Smooth muscle cell (in vitro differentiated cells): ENCODE measurements at regions not wholly inside any gene's neighbourhood (a gene's known extent, or its start where the extent isn't known, plus 50 kb on each side); places are given as distances from the start of the nearest gene placed in this dataset.

ENCODE experiments used
- DNase-seq: peaks from one replicate; lab custom pipeline; 2025; ENCODE audit not compliant: unreplicated experiment; lab: John Stamatoyannopoulos, UW
- H2AFZ ChIP-seq: fragments of 200-600 bp; sonication (generic); 2 replicates; pipeline ENCODE4 v1.6.0; 2016; ENCODE audit warnings: antibody characterized with exemption, low read depth, mild to moderate bottlenecking
- H3F3A ChIP-seq: fragments of 200-600 bp; sonication (generic); 2 replicates; pipeline ENCODE4 v1.6.0; 2017; ENCODE audit warnings: antibody characterized with exemption, low read depth
- H3K27ac ChIP-seq: fragments of 200-600 bp; sonication (generic); 2 replicates; pipeline ENCODE4 v1.5.1; 2016; ENCODE audit warnings: low read depth, mild to moderate bottlenecking
- H3K27me3 ChIP-seq: fragments of 200-600 bp; sonication (generic); 2 replicates; pipeline ENCODE4 v1.6.1; 2016; ENCODE audit warnings: low read depth, mild to moderate bottlenecking
- H3K36me3 ChIP-seq: fragments of 200-600 bp; sonication (generic); 2 replicates; pipeline ENCODE4 v1.5.1; 2016; ENCODE audit warnings: low read depth
- H3K4me1 ChIP-seq: fragments of 200-600 bp; sonication (generic); 2 replicates; pipeline ENCODE4 v1.5.1; 2016; ENCODE audit warnings: low read depth
- H3K4me2 ChIP-seq: fragments of 200-600 bp; sonication (generic); 2 replicates; pipeline ENCODE4 v1.6.0; 2016; ENCODE audit warnings: mild to moderate bottlenecking
- H3K4me3 ChIP-seq: fragments of 200-600 bp; sonication (generic); 2 replicates; pipeline ENCODE4 v1.5.1; 2016; ENCODE audit warnings: mild to moderate bottlenecking
- H3K79me2 ChIP-seq: fragments of 200-600 bp; sonication (generic); 2 replicates; pipeline ENCODE4 v1.6.0; 2016; ENCODE audit warnings: low read depth, mild to moderate bottlenecking
- H3K9ac ChIP-seq: fragments of 200-600 bp; sonication (generic); 2 replicates; pipeline ENCODE4 v1.6.0; 2016; ENCODE audit warnings: low read depth
- H3K9me3 ChIP-seq: fragments of 200-600 bp; sonication (generic); replicated peaks from 2 replicates; pipeline ENCODE4 v1.5.1; 2016; ENCODE audit warnings: low read depth
- H4K20me1 ChIP-seq: fragments of 200-600 bp; sonication (generic); 2 replicates; pipeline ENCODE4 v1.6.0; 2016; ENCODE audit warnings: low read depth
- WGBS: methylation state at CpG from one replicate; pipeline ENCODE4 v1.1.7; 2016; ENCODE audit warnings: low lambda C conversion rate; 5-methylcytosine and 5-hydroxymethylcytosine counted together
- TF ChIP-seq, protein P1 (sequence below): fragments of 200-600 bp; sonication (generic); IDR thresholded peaks from 2 replicates; pipeline ENCODE4 v1.5.1; 2017; ENCODE audit warnings: borderline replicate concordance, mild to moderate bottlenecking, antibody characterized with exemption; ENCODE audit not compliant: insufficient read depth, poor library complexity, severe bottlenecking

GRCh38 chr6:43886717-43887339 is 116.8 kb downstream of the VEGFA start:
- Histone ChIP-seq H4K20me1 (no peaks in the 10 kb centered on the region), H3K27ac (no peak overlapping the region), H3K4me1 (peaks cover 3% of the 10 kb centered on the region), H3F3A (no peaks in the 10 kb centered on the region), H3K9me3 (no peaks in the 10 kb centered on the region), H3K27me3 (peaks cover 10% of the 10 kb centered on the region), H3K4me3 (no peak overlapping the region), H3K4me2 (no peak overlapping the region), H3K79me2 (no peaks in the 10 kb centered on the region), H2AFZ (no peak overlapping the region), H3K9ac (no peak overlapping the region), H3K36me3 (no peaks in the 10 kb centered on the region)
- DNase-seq, result no peak
- TF ChIP-seq, protein P1, sequence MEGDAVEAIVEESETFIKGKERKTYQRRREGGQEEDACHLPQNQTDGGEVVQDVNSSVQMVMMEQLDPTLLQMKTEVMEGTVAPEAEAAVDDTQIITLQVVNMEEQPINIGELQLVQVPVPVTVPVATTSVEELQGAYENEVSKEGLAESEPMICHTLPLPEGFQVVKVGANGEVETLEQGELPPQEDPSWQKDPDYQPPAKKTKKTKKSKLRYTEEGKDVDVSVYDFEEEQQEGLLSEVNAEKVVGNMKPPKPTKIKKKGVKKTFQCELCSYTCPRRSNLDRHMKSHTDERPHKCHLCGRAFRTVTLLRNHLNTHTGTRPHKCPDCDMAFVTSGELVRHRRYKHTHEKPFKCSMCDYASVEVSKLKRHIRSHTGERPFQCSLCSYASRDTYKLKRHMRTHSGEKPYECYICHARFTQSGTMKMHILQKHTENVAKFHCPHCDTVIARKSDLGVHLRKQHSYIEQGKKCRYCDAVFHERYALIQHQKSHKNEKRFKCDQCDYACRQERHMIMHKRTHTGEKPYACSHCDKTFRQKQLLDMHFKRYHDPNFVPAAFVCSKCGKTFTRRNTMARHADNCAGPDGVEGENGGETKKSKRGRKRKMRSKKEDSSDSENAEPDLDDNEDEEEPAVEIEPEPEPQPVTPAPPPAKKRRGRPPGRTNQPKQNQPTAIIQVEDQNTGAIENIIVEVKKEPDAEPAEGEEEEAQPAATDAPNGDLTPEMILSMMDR, result no peak
- 93% methylated on average over 7 of the region's 7 CpGs for WGBS

DNA sequence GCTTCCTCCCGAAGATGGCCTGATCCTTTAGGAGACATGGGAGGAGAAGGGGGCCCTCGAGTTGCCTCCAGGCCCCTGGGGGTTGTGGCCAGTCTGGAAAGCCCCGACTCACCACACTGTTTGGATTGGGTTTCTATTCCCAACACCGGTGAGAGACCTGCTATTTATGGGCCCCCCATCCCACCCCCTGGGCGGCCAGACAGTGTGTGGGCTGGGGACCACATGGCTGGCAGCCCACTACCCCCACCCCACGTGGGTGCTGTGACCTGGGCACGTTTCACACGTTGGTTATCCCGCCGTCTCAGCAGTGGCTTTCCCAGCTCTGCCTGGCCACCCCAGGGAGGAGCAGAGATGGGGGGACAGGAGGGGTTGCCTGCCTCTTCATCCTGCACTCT is 116.1 kb downstream of the VEGFA start:
- H3K9me3 ChIP-seq, result no peaks in the 10 kb centered on the region

GRCh38 chr6:43885399-43886066 is 115.5 kb downstream of the VEGFA start:
- Histone ChIP-seq H3F3A (no peaks in the 10 kb centered on the region), H3K4me1 (no peaks in the 10 kb centered on the region), H3K79me2 (no peaks in the 10 kb centered on the region), H4K20me1 (no peaks in the 10 kb centered on the region), H3K36me3 (no peaks in the 10 kb centered on the region), H2AFZ (no peak overlapping the region), H3K27me3 (peaks cover under 1% of the 10 kb centered on the region), H3K4me3 (no peak overlapping the region), H3K27ac (no peak overlapping the region), H3K9me3 (no peaks in the 10 kb centered on the region), H3K9ac (no peak overlapping the region), H3K4me2 (no peak overlapping the region)
- no peak for DNase-seq
- 88% methylated on average over 6 of the region's 6 CpGs for WGBS
- TF ChIP-seq, protein P1, result no peak

More for the DNA sequence above, 116.1 kb downstream of the VEGFA start:
- TF ChIP-seq, protein P1, result no peak
- DNase-seq, result no peak
- Histone ChIP-seq H3K79me2 (no peaks in the 10 kb centered on the region), H3K36me3 (no peaks in the 10 kb centered on the region), H3K4me3 (no peak overlapping the region), H3F3A (no peaks in the 10 kb centered on the region), H4K20me1 (no peaks in the 10 kb centered on the region), H3K27ac (no peak overlapping the region), H2AFZ (no peak overlapping the region), H3K9ac (no peak overlapping the region), H3K4me1 (no peaks in the 10 kb centered on the region), H3K4me2 (no peak overlapping the region), H3K27me3 (peaks cover 5% of the 10 kb centered on the region)
- WGBS, result 57% methylated on average over 10 of the region's 10 CpGs

DNA sequence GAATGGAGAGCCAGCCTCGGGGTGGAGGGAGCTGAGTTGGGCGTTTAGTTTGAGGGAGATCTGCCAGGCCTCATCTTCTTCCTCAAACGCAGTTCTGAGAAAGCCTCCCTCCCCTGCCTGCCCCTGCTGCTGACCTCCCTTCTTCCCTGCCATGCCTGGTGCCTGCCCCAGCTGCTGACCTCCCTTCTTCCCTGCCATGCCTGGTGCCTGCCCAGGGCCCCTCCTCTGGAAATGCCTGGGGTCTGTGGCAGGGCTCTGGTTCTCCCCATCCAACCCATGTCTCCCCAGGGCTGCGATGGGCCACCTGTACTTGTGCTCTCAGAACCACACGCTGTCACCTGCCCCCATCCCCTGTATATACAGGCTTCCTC is 114.6 kb downstream of the VEGFA start:
- WGBS, result 88% methylated on average over 5 of the region's 5 CpGs
- H3K27ac ChIP-seq, result no peak overlapping the region
- no peaks in the 10 kb centered on the region for H3K27me3 ChIP-seq
- DNase-seq, result no peak
- H3F3A ChIP-seq, result no peaks in the 10 kb centered on the region
- TF ChIP-seq, protein P1, result no peak
- no peak overlapping the region for H3K4me2 ChIP-seq
- H2AFZ ChIP-seq, result no peak overlapping the region
- no peaks in the 10 kb centered on the region for H3K79me2 ChIP-seq
- no peaks in the 10 kb centered on the region for H3K4me1 ChIP-seq
- no peaks in the 10 kb centered on the region for H3K36me3 ChIP-seq
- no peaks in the 10 kb centered on the region for H3K9me3 ChIP-seq
- no peak overlapping the region for H3K4me3 ChIP-seq
- H3K9ac ChIP-seq, result no peak overlapping the region
- H4K20me1 ChIP-seq, result no peaks in the 10 kb centered on the region
